ENCODE measurements at regions not wholly inside any gene's neighbourhood (a gene's known extent, or its start where the extent isn't known, plus 50 kb on each side); places are given as distances from the start of the nearest gene placed in this dataset.

DNA sequence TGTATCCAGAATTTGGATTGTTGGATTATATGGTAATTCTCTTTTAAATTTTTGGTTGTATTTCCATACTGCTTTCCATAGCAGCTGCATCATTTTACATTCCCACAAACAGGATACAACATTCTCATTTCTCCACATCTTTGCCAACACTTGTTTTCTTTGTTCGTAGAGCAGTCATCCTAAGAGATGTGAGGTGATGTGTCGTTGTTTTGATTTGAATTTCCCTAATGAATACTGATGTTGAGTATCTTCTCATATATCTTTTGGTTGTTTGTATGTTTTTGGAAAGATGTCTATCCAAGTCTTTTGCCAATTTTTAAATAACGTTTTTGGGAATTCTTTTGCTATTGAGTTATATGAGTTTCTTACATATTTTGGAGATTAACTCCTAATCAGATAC lies 93.6 kb downstream of the GMNC start:
- TF ChIP-seq, protein P1, sequence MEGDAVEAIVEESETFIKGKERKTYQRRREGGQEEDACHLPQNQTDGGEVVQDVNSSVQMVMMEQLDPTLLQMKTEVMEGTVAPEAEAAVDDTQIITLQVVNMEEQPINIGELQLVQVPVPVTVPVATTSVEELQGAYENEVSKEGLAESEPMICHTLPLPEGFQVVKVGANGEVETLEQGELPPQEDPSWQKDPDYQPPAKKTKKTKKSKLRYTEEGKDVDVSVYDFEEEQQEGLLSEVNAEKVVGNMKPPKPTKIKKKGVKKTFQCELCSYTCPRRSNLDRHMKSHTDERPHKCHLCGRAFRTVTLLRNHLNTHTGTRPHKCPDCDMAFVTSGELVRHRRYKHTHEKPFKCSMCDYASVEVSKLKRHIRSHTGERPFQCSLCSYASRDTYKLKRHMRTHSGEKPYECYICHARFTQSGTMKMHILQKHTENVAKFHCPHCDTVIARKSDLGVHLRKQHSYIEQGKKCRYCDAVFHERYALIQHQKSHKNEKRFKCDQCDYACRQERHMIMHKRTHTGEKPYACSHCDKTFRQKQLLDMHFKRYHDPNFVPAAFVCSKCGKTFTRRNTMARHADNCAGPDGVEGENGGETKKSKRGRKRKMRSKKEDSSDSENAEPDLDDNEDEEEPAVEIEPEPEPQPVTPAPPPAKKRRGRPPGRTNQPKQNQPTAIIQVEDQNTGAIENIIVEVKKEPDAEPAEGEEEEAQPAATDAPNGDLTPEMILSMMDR (IDR thresholded peaks at IDR 0.05; ENCODE audit: low read depth, low read length) = no peak
- no peak for DNase-seq (ENCODE audit: low read depth, low spot score)
- H3K4me3 ChIP-seq (ENCODE audit: low read depth, low read length) = no peak overlapping the region
- in situ Hi-C loops (cut with HindIII; ENCODE audit: low sequenced_read_pairs) = no loop called here

DNA sequence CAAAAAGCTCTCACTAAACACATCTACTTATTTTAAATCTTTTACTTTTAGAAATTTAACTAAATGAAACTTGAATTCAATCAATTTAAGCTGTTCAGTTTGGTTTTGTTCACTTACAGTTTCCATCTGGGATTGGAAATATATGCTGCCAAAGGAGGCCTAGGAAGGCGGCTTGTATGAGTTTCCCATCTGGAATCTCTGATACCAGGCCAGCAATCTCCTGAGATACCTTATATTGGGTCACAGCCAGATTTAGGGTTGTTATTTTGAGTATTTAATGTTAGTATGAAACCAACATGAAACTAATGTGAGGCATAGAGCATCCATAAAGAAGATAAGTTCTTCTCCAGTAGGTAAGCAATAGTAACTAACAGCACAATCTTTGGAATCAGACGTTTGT lies 94.6 kb downstream of the GMNC start:
- in situ Hi-C loops (cut with HindIII; ENCODE audit: low sequenced_read_pairs) = no loop called here
- TF ChIP-seq, protein P1 (IDR thresholded peaks at IDR 0.05; ENCODE audit: low read depth, low read length) = no peak
- DNase-seq (ENCODE audit: low read depth, low spot score) = no peak
- H3K4me3 ChIP-seq (ENCODE audit: low read depth, low read length) = no peak overlapping the region

DNA sequence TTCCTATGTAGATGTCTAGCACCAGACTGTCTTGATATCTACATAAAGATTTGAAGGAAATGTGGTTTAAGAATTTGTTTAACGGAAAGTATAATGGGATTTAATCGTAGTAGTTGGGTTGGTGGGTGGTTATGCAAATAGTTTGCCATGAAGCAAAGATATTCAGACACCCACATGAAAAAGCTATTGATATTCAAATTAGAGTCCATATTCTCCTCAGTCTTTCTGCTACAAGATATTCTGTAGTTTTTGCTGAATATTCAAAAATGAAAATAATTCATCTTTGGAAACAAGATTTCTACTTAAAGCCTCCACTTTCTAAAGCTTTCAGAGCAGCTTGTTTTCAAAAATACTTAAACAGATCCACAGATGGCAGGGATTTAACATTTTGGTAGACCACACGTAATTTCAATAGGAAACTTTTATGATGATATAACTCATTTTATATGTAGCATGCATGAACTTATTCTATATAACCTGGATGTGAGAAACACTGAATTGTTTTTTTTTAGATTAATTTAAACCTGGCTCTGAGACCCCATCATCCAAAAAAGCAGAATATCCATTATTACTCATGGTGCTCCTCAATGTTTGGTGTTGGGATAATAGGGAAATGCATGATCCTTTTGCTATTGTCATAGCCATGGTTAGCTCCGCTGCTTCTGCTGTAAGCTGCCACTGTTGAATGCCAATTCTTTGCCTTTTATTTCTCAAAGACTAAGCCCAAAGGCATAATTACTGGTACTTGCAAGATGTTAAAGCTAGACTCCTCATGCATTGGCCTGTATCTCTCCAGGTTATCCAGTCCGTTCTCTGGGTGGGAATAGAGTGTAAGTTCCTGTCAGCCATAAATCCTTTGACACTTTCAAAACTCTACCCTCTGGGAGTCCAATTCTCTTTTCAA lies 98.0 kb downstream of the GMNC start:
- DNase-seq (ENCODE audit: low read depth, low spot score) = no peak
- TF ChIP-seq, protein P1 (IDR thresholded peaks at IDR 0.05; ENCODE audit: low read depth, low read length) = no peak
- in situ Hi-C loops (cut with HindIII; ENCODE audit: low sequenced_read_pairs) = no loop called here
- H3K4me3 ChIP-seq (ENCODE audit: low read depth, low read length) = no peak overlapping the region

DNA sequence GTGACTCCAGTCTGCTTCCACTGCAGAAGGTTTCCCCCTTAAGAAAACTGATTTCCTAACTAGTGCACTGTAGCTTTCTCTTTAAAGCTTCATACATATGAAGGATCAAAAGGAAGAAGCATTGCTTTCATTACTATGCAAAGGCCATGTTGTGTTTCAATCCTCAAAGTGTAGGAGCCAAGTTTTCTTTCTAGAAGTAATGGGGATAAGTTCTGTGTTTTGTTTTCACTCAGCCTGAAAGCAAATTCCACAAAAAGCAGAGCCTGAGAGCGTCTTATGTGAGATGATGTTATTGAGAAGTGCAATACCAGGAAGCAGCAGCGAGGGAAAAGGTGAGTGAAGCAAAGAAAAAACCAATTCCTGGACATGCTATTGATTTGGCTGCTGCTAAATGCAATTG lies 99.7 kb downstream of the GMNC start:
- H3K4me3 ChIP-seq (ENCODE audit: low read depth, low read length) = no peak overlapping the region
- in situ Hi-C loops (cut with HindIII; ENCODE audit: low sequenced_read_pairs) = no loop called here
- TF ChIP-seq, protein P1 (IDR thresholded peaks at IDR 0.05; ENCODE audit: low read depth, low read length) = no peak
- DNase-seq (ENCODE audit: low read depth, low spot score) = no peak

DNA sequence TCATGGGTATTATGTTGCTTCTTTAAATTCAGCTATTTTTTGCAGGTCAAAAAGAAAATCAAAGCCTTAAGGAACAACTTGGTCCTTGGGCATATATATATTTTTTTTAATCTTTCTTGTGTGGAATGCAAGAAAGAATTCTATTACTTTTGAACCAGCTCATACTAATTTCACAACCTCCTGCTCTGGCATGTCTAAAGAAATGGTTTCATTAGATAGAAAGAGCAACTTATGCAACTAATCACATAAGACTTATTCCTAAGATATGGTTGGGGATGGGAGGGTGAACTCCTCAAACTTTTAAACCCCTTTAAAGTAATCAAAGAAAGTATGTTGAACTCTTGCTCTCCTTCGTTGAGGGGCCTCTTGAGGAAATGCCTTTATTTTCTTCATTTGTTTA lies 114.9 kb downstream of the GMNC start:
- H3K4me3 ChIP-seq (ENCODE audit: low read depth, low read length) = no peak overlapping the region
- in situ Hi-C loops (cut with HindIII; ENCODE audit: low sequenced_read_pairs) = no loop called here
- TF ChIP-seq, protein P1 (IDR thresholded peaks at IDR 0.05; ENCODE audit: low read depth, low read length) = no peak
- DNase-seq (ENCODE audit: low read depth, low spot score) = no peak

DNA sequence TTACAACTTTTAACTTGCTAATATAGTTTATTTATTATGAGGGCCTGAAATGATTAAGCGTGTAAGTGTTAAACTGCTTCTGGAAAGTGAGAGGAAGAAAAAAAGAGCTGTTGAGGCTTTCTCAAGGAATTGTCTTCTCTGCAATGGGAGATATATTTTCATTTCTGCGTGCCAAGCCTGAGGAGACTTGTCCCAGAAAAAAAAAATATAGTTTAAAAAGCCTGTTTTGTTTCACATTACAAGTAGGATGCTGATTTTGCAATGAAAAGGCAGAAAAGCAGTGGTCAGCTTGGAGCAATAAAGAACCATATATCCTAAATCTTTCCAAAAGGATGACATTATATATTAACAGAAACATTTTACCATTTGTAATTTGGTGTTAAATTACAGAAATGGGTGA lies 115.5 kb downstream of the GMNC start:
- in situ Hi-C loops (cut with HindIII; ENCODE audit: low sequenced_read_pairs) = no loop called here
- H3K4me3 ChIP-seq (ENCODE audit: low read depth, low read length) = no peak overlapping the region
- no peak for DNase-seq (ENCODE audit: low read depth, low spot score)
- TF ChIP-seq, protein P1 (IDR thresholded peaks at IDR 0.05; ENCODE audit: low read depth, low read length) = no peak
